Caco-2 (cell line): ENCODE measurements at regions not wholly inside any gene's neighbourhood (a gene's known extent, or its start where the extent isn't known, plus 50 kb on each side); places are given as distances from the start of the nearest gene placed in this dataset.

ENCODE experiments used
- BruUV-seq: library from RNA; stranded (reverse); fragments of 400-500 nt; replicated peaks from 2 replicates; lab custom pipeline; 2021; lab: Mats Ljungman, UMichigan
- CTCF ChIA-PET: fragments of 300-600 bp; sonication (Branson Sonifier 250); formaldehyde crosslinking; loops from one replicate; lab custom pipeline; 2022; ENCODE audit warnings: antibody characterized with exemption; lab: Charles Lee
- POLR2A ChIA-PET: fragments of 300-600 bp; sonication (Branson Sonifier 250); formaldehyde crosslinking; loops from one replicate; lab custom pipeline; 2022; ENCODE audit warnings: antibody characterized with exemption; lab: Charles Lee
- DNase-seq, 2 experiments: peaks; one replicate each; pipeline versions ENCODE4 v3.0.0 to v3.0.0-alpha.2; 2020 to 2022
- H3K27me3 ChIP-seq: replicated peaks from 2 replicates; pipeline ENCODE4 v1.6.0; 2011; ENCODE audit warnings: low read length; ENCODE audit not compliant: control insufficient read depth, insufficient read depth
- H3K36me3 ChIP-seq: 2 replicates; pipeline ENCODE4 v1.5.1; 2011; ENCODE audit warnings: low read length; ENCODE audit not compliant: control insufficient read depth, insufficient read depth
- H3K4me1 ChIP-seq: fragments of 250-450 bp; sonication (Bioruptor Pico); 2 replicates; pipeline ENCODE4 v1.5.1; 2020; ENCODE audit warnings: mild to moderate bottlenecking
- H3K4me3 ChIP-seq: 2 replicates; pipeline ENCODE4 v1.5.1; 2011; ENCODE audit warnings: low read depth, mild to moderate bottlenecking, control low read depth, low read length
- H3K9me3 ChIP-seq: fragments of 250-450 bp; sonication (Bioruptor Pico); 2 replicates; pipeline ENCODE4 v1.5.1; 2020; ENCODE audit warnings: mild to moderate bottlenecking, moderate library complexity
- H3K27ac Mint-ChIP-seq: one replicate; pipeline ENCODE4 v1.8.0; 2022; ENCODE audit warnings: mixed read lengths; ENCODE audit not compliant: unreplicated experiment
- H3K27me3 Mint-ChIP-seq: one replicate; pipeline ENCODE4 v1.8.0; 2022; ENCODE audit warnings: mixed read lengths; ENCODE audit not compliant: insufficient read depth, unreplicated experiment
- H3K36me3 Mint-ChIP-seq: one replicate; pipeline ENCODE4 v1.8.0; 2022; ENCODE audit warnings: mild to moderate bottlenecking, mixed read lengths; ENCODE audit not compliant: insufficient read depth, unreplicated experiment
- H3K4me1 Mint-ChIP-seq: one replicate; pipeline ENCODE4 v1.8.0; 2022; ENCODE audit warnings: low read depth, mixed read lengths; ENCODE audit not compliant: unreplicated experiment
- H3K4me3 Mint-ChIP-seq: one replicate; pipeline ENCODE4 v1.8.0; 2022; ENCODE audit warnings: mild to moderate bottlenecking, moderate library complexity, mixed read lengths; ENCODE audit not compliant: unreplicated experiment
- H3K9me3 Mint-ChIP-seq: one replicate; pipeline ENCODE4 v1.8.0; 2022; ENCODE audit warnings: mixed read lengths; ENCODE audit not compliant: unreplicated experiment
- CTCF ChIP-seq, 2 experiments: fragments of 200-600 bp in 1 of 2; IDR thresholded peaks; 1 replicate in 1 of 2; 2 replicates in 1 of 2; pipeline versions ENCODE4 v1.5.1 to v1.8.0; 2011 to 2022; ENCODE audit warnings: antibody characterized with exemption in 1 of 2, control low read depth in 1 of 2, inconsistent platforms in 1 of 2, low read depth in 1 of 2, low read length in 1 of 2, mild to moderate bottlenecking in 1 of 2, moderate library complexity in 1 of 2; ENCODE audit not compliant: insufficient read depth in 1 of 2, severe bottlenecking in 1 of 2, unreplicated experiment in 1 of 2
- intact Hi-C: fragments of 100-400 bp; cut with micrococcal nuclease; formaldehyde crosslinking; loops from one replicate; pipeline ENCODE4 v1.10.0; 2022; ENCODE audit not compliant: unreplicated experiment

DNA sequence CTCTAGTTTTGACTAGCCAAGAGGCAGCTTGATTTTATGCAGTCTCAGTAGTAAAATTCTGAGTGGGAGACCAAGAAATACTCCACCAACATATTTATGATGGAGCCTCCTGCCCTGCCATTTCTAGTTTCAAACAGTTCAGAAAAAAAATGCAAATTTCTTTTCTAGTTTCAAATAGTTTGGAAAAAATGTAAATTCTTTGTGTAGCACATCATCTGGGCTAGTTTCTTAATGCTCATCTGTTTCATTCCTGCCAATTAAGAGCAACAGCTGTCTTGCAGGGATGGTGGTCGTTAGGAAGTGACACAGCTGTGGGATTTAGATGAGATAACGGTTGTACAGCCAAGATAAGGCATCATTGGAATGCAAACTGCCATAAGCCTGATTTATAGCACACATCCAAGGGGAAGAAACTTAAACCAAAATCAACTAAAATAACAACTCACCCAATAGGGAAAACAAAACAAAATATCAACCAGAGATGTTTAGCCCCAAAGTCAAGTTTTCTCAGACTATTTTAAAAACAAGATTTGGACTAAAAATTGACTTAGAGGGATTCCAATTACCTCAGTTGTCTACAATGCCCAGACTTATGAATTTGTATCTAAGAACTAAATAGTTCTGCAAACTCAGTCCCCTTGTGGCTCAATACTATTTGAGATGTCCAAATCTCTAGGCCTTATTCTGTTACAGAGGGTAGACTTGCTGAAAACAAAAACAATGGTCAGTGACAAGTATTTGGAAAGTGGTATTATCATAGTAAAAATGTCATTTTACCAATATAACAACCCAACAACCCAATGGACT, 291.3 kb upstream of the ATP2B1 start:
- no peak for DNase-seq
- Histone ChIP-seq H3K4me3 (no peak overlapping the region), H3K36me3 (no peaks in the 10 kb centered on the region), H3K4me1 (peaks cover 4% of the 10 kb centered on the region), H3K9me3 (no peaks in the 10 kb centered on the region), H3K27me3 (no peaks in the 10 kb centered on the region)
- CTCF ChIA-PET, result no interaction called here
- no peaks in the 10 kb centered on the region for H3K36me3 Mint-ChIP-seq
- H3K27me3 Mint-ChIP-seq, result no peaks in the 10 kb centered on the region
- no TSS peak for BruUV-seq
- H3K4me3 Mint-ChIP-seq, result no peak overlapping the region
- intact Hi-C loops, result no loop called here
- no peak overlapping the region for H3K27ac Mint-ChIP-seq
- no peak for TF ChIP-seq CTCF (IDR thresholded peaks at IDR 0.05; ENCODE audit: insufficient read depth in 1 of 2, low read depth in 1 of 2, low read length in 1 of 2, severe bottlenecking in 1 of 2, unreplicated experiment in 1 of 2)
- H3K9me3 Mint-ChIP-seq, result no peaks in the 10 kb centered on the region
- POLR2A ChIA-PET, result no interaction called here
- H3K4me1 Mint-ChIP-seq, result peaks cover 7% of the 10 kb centered on the region

DNA sequence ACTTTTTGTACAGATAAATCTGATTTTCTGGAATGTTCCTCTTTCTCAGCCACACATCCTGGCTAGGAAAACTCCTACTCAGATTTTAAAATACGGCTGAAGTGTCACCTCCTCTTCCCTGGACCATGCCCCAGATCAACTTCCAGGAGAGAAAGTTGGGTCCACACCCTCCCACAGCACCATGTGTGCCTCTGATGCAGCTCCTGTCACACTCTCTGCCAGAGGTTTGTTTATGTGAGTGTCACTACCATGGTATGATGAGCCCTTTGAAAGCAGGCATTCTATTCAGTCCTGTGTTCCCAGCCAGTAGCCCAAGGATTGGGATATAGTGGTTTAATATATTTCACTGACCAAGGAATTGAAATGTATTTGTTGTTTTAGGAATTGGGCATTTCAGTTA, 287.2 kb upstream of the ATP2B1 start:
- BruUV-seq, result no TSS peak
- no peak for DNase-seq
- intact Hi-C loops, result no loop called here
- H3K9me3 Mint-ChIP-seq, result no peaks in the 10 kb centered on the region
- no peak for TF ChIP-seq CTCF (IDR thresholded peaks at IDR 0.05; ENCODE audit: insufficient read depth in 1 of 2, low read depth in 1 of 2, low read length in 1 of 2, severe bottlenecking in 1 of 2, unreplicated experiment in 1 of 2)
- no peaks in the 10 kb centered on the region for H3K27me3 Mint-ChIP-seq
- ChIA-PET CTCF (no interaction called here), POLR2A (no interaction called here)
- H3K9me3 ChIP-seq, result no peaks in the 10 kb centered on the region
- no peak overlapping the region for H3K27ac Mint-ChIP-seq
- H3K4me3 ChIP-seq, result no peak overlapping the region
- peaks cover 4% of the 10 kb centered on the region for H3K4me1 ChIP-seq
- no peaks in the 10 kb centered on the region for H3K27me3 ChIP-seq
- H3K4me3 Mint-ChIP-seq, result no peak overlapping the region
- no peaks in the 10 kb centered on the region for H3K36me3 Mint-ChIP-seq
- H3K36me3 ChIP-seq, result no peaks in the 10 kb centered on the region
- H3K4me1 Mint-ChIP-seq, result peaks cover 7% of the 10 kb centered on the region

- BruUV-seq, result no TSS peak
- CTCF ChIA-PET, result no interaction called here
- POLR2A ChIA-PET, result no interaction called here
Measured at GRCh38 chr12:89994911-89995310, 286.3 kb upstream of the ATP2B1 start.

More at GRCh38 chr12:89994911-89995310, 286.3 kb upstream of the ATP2B1 start:
- no peak overlapping the region for H3K4me3 ChIP-seq
- no peak overlapping the region for H3K27ac Mint-ChIP-seq
- H3K4me3 Mint-ChIP-seq, result no peak overlapping the region
- no peaks in the 10 kb centered on the region for H3K27me3 Mint-ChIP-seq
- no peak for TF ChIP-seq CTCF (IDR thresholded peaks at IDR 0.05; ENCODE audit: insufficient read depth in 1 of 2, low read depth in 1 of 2, low read length in 1 of 2, severe bottlenecking in 1 of 2, unreplicated experiment in 1 of 2)
- peaks cover 3% of the 10 kb centered on the region for H3K4me1 ChIP-seq
- intact Hi-C loops, result no loop called here
- no peak for DNase-seq
- H3K36me3 ChIP-seq, result no peaks in the 10 kb centered on the region
- H3K9me3 ChIP-seq, result no peaks in the 10 kb centered on the region
- H3K4me1 Mint-ChIP-seq, result peaks cover 7% of the 10 kb centered on the region
- H3K36me3 Mint-ChIP-seq, result no peaks in the 10 kb centered on the region
- H3K27me3 ChIP-seq, result no peaks in the 10 kb centered on the region
- no peaks in the 10 kb centered on the region for H3K9me3 Mint-ChIP-seq
